HEK293T (cell line): ENCODE measurements at regions not wholly inside any gene's neighbourhood (a gene's known extent, or its start where the extent isn't known, plus 50 kb on each side); places are given as distances from the start of the nearest gene placed in this dataset.

Experiments used
- CTCF ChIA-PET: fragments of 350-600 bp; formaldehyde crosslinking; extraction: SDS; loops from one replicate; lab custom pipeline; 2021; ENCODE audit warnings: antibody characterized with exemption, inconsistent platforms; lab: Yijun Ruan, JAX
- POLR2A ChIA-PET: fragments of 350-600 bp; formaldehyde crosslinking; extraction: SDS; loops from one replicate; lab custom pipeline; 2020; ENCODE audit warnings: antibody characterized with exemption, inconsistent platforms; lab: Yijun Ruan, JAX
- DNase-seq: peaks from one replicate; pipeline ENCODE4 v3.0.0; 2012; ENCODE audit warnings: mixed read lengths; ENCODE audit errors: extremely low spot score
- ARNT ChIP-seq: fragments of 450-650 bp; IDR thresholded peaks from 2 replicates; pipeline ENCODE4 v1.6.1; 2017; ENCODE audit warnings: mild to moderate bottlenecking
- BHLHE40 ChIP-seq: fragments of 450-650 bp; IDR thresholded peaks from 2 replicates; pipeline ENCODE4 v1.6.1; 2016; ENCODE audit warnings: mild to moderate bottlenecking, moderate library complexity, borderline replicate concordance
- CTBP1 ChIP-seq: fragments of 450-650 bp; IDR thresholded peaks from 2 replicates; pipeline ENCODE4 v1.6.1; 2016; ENCODE audit warnings: borderline replicate concordance
- ELF4 ChIP-seq: fragments of 450-650 bp; IDR thresholded peaks from 2 replicates; pipeline ENCODE4 v1.6.1; 2017; ENCODE audit warnings: antibody characterized with exemption
- FOXA1 ChIP-seq: fragments of 450-650 bp; IDR thresholded peaks from 2 replicates; pipeline ENCODE4 v1.6.1; 2016; ENCODE audit warnings: mild to moderate bottlenecking
- FOXK2 ChIP-seq: fragments of 450-650 bp; IDR thresholded peaks from 2 replicates; pipeline ENCODE4 v1.6.1; 2016; ENCODE audit warnings: mild to moderate bottlenecking
- FOXM1 ChIP-seq: fragments of 450-650 bp; IDR thresholded peaks from 2 replicates; pipeline ENCODE4 v1.6.1; 2017; ENCODE audit warnings: mild to moderate bottlenecking, borderline replicate concordance
- HDGF ChIP-seq: fragments of 450-650 bp; IDR thresholded peaks from 2 replicates; pipeline ENCODE4 v1.6.1; 2017; ENCODE audit warnings: antibody characterized with exemption, borderline replicate concordance
- L3MBTL2 ChIP-seq: fragments of 450-650 bp; conservative IDR thresholded peaks from 2 replicates; pipeline ENCODE4 v1.6.1; 2016; ENCODE audit warnings: mild to moderate bottlenecking
- LEF1 ChIP-seq: fragments of 450-650 bp; IDR thresholded peaks from 2 replicates; pipeline ENCODE4 v1.6.1; 2017; ENCODE audit warnings: mild to moderate bottlenecking, borderline replicate concordance
- NFRKB ChIP-seq: fragments of 450-650 bp; IDR thresholded peaks from 2 replicates; pipeline ENCODE4 v1.6.1; 2016; ENCODE audit warnings: mild to moderate bottlenecking, moderate library complexity
- PKNOX1 ChIP-seq: fragments of 450-650 bp; IDR thresholded peaks from 2 replicates; pipeline ENCODE4 v1.6.1; 2016
- SP1 ChIP-seq: fragments of 450-650 bp; IDR thresholded peaks from 2 replicates; pipeline ENCODE4 v1.6.1; 2017
- SUZ12 ChIP-seq: fragments of 450-650 bp; IDR thresholded peaks from 2 replicates; pipeline ENCODE4 v1.6.1; 2016; ENCODE audit warnings: mild to moderate bottlenecking
- TARDBP ChIP-seq: fragments of 450-650 bp; IDR thresholded peaks from 2 replicates; pipeline ENCODE4 v1.6.1; 2016
- ZNF384 ChIP-seq: fragments of 450-650 bp; IDR thresholded peaks from 2 replicates; pipeline ENCODE4 v1.6.1; 2016

- TF ChIP-seq PKNOX1 (no peak), SUZ12 (no peak), SP1 (no peak), NFRKB (no peak)
- no peak for DNase-seq
- ChIA-PET CTCF (no interaction called here), POLR2A (no interaction called here)
Observed at GRCh38 chr10:128390596-128390995, 264.4 kb upstream of the MKI67 start.

- DNase-seq, result no peak
- CTCF ChIA-PET, result no interaction called here
- POLR2A ChIA-PET, result no interaction called here
- TF ChIP-seq NFRKB (no peak), BHLHE40 (no peak), ARNT (no peak)
Observed at GRCh38 chr10:128393546-128393945, 267.3 kb upstream of the MKI67 start.

GRCh38 chr10:128398118-128398517 is 271.9 kb upstream of the MKI67 start:
- POLR2A ChIA-PET, result no interaction called here
- TF ChIP-seq SUZ12 (no peak), NFRKB (no peak), FOXK2 (no peak), L3MBTL2 (no peak)
- no peak for DNase-seq
- CTCF ChIA-PET, result no interaction called here

GRCh38 chr10:128398999-128399398 is 272.8 kb upstream of the MKI67 start:
- TF ChIP-seq L3MBTL2 (no peak), ELF4 (no peak), PKNOX1 (no peak), SP1 (no peak), HDGF (no peak), FOXK2 (no peak), LEF1 (no peak), TARDBP (no peak), BHLHE40 (no peak), FOXM1 (no peak), ARNT (no peak), NFRKB (no peak), FOXA1 (no peak), SUZ12 (no peak), ZNF384 (no peak)
- no peak for DNase-seq
- CTCF ChIA-PET, result no interaction called here
- POLR2A ChIA-PET, result no interaction called here

GRCh38 chr10:128400564-128400963 is 274.3 kb upstream of the MKI67 start:
- no peak for DNase-seq
- ChIA-PET CTCF (no interaction called here), POLR2A (no interaction called here)
- TF ChIP-seq SP1, result no peak
- no peak for TF ChIP-seq FOXK2

- POLR2A ChIA-PET, result no interaction called here
- TF ChIP-seq NFRKB (no peak), BHLHE40 (no peak), CTBP1 (no peak), L3MBTL2 (no peak), ARNT (no peak), LEF1 (no peak), PKNOX1 (no peak), FOXA1 (no peak), HDGF (no peak), FOXK2 (no peak), TARDBP (no peak), SP1 (no peak), SUZ12 (no peak), FOXM1 (no peak), ZNF384 (no peak), ELF4 (no peak)
- DNase-seq, result no peak
- CTCF ChIA-PET, result interaction anchor here (0.6 to 0.8 kb wide), 2 partner anchors 139 to 787 kb away, joined by 4 read pairs; no protein-coding TSS in a partner anchor
Observed at GRCh38 chr10:128405450-128405849, 279.2 kb upstream of the MKI67 start.

GRCh38 chr10:128411643-128412042 is 285.4 kb upstream of the MKI67 start:
- POLR2A ChIA-PET, result no interaction called here
- TF ChIP-seq SUZ12, result no peak
- TF ChIP-seq PKNOX1, result no peak
- TF ChIP-seq TARDBP, result no peak
- no peak for TF ChIP-seq ELF4
- TF ChIP-seq ARNT, result no peak
- TF ChIP-seq FOXA1, result no peak
- TF ChIP-seq FOXK2, result no peak
- TF ChIP-seq L3MBTL2, result no peak
- TF ChIP-seq CTBP1, result no peak
- TF ChIP-seq HDGF, result no peak
- no peak for TF ChIP-seq FOXM1
- no peak for TF ChIP-seq BHLHE40
- no peak for TF ChIP-seq NFRKB
- no peak for TF ChIP-seq SP1
- no peak for TF ChIP-seq ZNF384
- TF ChIP-seq LEF1, result no peak
- DNase-seq, result no peak
- CTCF ChIA-PET, result no interaction called here
